GM21825 (cell line): ENCODE measurements at regions not wholly inside any gene's neighbourhood (a gene's known extent, or its start where the extent isn't known, plus 50 kb on each side); places are given as distances from the start of the nearest gene placed in this dataset.

Experiments
- ATAC-seq: cut with Tn5 transposase; IDR thresholded peaks from one replicate; pipeline ENCODE4 v1.9.1; 2021; ENCODE audit warnings: mild to moderate bottlenecking, moderate library complexity; ENCODE audit not compliant: unreplicated experiment

DNA sequence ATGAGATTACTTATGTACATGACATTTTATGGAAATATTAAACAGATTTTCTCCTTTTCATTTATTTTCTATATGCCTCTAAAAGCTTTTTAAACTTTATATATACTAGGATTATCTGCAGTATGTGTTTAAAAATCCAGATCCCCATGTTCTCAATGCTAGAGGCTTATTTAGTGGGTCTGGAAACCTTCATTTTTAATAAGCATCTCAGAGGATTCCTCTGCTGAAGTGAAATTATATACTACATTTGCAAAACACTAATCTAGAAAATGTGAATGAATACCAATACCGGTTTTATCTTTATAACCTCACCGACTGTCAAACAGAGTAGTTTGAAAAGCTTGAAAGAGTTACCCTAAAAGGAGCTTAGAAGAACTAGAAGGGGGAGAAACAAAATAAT lies 863.8 kb upstream of the ZWINT start:
- ATAC-seq, result no peak

DNA sequence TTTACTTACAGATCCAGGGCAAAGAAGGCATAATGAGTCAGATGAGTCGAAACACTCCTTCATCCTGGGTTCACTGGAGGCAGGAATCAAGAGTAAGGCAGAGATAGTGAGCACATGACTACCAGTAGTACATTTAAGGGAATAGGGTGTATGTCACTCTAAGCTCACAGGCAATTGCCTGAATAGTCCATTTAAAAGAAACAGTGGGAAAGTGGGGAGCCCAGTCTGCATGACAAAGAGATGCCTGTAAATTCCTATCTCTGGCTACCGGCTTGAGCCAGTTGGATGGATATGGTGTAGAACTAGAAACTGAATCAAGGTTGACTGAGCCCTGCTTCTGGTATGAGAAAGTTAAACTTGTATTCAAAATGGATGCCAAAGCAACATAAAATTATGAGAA lies 861.5 kb upstream of the ZWINT start:
- ATAC-seq, result no peak

DNA sequence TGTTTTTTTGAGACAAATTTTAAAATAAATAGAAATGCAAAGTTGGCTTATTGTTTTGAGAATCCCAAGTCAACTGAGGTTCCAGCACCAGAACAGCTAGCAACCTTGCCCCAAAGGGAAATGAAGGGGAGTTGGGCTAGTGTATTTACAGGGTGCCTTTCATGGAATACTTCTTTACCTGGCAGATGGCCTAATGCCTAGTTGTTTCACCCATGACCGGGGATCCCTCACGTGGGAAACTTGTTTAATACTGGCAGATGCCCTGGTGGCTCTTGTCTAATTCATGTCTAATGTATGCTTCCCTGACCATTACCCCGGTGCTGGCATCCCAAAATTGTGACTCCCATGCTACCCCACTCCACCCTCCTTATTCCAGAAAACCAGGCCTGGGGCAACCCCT lies 861.1 kb upstream of the ZWINT start:
- no peak for ATAC-seq

DNA sequence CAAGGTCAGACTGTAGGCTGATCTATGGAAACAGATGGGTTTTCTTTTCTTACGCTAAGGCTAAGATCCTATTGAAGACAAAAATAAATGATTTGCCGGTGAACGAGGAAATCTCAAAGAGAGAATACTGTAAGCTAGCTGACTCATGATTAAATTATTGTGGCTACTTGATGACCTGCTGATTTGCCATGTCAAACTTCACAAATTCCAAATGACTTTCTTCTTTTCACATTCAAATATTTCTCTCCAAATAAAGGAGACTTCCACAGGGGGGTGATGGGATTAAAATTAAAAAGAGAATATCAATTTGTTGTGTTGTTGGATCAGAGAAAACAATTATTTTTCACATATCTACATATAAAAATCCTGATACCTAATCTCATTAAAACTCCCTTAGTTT lies 860.6 kb upstream of the ZWINT start:
- ATAC-seq, result no peak

DNA sequence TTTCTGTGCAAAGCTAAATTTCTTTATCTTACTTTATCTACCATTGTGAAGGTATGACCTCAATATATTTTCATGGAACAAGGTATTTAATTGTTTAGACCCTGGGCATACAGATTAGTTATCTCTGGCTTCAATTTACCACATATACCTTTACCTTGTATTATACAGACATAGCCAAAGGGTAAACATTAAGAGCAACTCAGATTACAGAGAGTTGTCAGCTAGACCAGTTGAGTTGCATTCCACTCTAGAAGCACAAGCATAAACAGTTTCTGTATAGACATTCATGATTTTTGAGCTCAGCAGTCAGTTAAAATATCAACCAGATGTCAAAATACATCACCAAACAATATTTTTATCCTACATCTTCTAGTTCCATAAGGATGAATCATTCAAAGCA lies 857.3 kb upstream of the ZWINT start:
- ATAC-seq, result no peak

DNA sequence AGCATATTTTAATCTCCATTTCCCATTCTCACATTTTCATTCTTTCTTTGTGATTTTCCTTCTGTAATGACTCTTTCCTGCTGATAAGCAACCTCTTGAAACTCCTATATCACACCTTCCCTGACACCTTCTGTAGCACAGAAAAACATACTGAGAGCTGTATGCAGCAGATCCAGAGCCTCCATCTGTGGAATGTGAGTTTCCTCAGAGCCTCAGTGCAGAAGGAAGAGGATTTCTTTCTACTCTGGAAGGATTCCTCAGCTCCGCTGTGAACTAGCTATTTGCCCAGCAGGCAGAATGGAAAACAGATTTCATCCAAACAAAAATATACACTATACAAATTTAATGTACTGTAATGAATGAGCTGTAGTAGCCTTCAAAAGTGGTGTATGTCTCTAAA lies 841.3 kb upstream of the ZWINT start:
- no peak for ATAC-seq

DNA sequence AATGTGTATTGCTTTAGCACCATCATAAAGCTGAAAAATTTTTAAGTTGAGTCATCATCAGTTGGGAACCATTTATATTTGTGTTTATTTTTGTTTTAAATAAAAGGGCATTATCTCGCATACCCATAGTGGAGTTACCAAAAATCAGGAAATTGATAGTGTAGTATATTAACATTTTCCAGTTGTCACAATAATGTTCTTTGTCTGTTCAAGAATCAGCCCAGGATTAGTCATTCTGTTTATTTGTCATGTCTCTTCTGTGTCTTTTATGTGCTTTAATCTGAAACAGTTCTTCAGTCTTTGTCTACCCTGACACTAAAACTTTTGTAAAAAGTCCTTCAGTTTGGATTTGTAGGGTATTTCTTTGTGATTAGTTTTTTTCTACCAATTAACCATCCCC lies 827.8 kb upstream of the ZWINT start:
- ATAC-seq, result no peak

DNA sequence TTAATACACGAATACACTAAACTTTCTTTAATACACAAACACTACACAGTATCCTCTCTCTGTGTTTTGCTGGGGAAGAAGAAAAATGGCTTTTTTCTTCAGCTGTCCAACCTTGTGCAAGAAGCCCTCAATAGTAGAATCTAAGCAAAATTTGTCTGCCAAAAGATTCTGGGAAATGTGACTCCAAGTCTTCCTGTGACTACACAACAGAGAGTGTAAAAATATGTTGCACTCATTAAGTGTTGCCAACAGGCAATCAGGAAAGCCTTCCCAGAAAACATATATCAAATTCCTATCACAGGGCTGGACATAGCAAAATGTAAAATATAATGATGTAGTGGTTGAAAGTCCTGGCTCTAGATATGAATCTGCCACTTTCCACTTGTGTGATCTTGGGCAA lies 825.1 kb upstream of the ZWINT start:
- no peak for ATAC-seq

DNA sequence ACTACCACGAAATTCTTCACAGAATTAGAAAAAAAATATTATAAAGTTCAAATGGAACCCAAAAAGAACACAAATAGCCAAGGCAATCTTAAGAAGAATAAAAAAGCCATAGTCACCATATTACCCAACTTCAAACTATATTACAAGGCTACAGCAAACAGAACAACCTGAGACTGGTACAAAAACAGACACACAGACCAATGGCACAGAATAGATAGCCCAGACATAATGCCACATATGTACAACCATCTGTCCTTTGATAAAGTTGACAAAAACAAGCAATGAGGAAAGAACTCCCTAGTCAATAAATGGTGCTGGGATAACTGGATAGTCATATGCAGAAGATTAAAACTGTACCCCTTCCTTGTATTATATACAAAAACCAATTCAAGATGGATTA lies 808.5 kb upstream of the ZWINT start:
- ATAC-seq, result no peak

DNA sequence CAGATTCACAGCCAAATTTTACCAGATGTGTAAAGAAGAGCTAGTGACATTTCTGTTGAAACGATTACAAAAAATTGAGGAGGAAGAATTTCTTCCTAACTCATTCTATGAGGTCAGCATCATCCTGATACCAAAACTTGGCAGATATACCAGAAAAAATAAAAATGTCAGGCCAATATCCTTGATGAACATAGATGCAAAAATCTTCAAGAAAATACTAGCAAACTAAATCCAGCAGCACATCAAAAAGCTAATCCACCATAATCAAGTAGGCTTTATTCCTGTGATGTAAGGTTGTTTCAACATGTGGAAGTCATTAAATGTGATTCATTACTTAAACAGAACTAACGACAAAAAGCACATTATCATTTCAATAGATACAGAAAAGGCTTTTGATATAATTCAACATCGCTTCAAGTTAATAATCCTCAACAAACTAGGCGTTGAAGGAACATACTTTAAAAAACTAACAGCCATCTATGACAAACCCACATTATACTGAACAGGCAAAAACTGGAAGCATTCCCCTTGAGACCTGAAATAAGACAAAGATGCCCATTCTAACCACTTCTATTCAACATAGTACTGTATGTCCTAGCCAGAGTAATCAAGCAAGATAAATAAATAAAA lies 807.7 kb upstream of the ZWINT start:
- ATAC-seq, result no peak

DNA sequence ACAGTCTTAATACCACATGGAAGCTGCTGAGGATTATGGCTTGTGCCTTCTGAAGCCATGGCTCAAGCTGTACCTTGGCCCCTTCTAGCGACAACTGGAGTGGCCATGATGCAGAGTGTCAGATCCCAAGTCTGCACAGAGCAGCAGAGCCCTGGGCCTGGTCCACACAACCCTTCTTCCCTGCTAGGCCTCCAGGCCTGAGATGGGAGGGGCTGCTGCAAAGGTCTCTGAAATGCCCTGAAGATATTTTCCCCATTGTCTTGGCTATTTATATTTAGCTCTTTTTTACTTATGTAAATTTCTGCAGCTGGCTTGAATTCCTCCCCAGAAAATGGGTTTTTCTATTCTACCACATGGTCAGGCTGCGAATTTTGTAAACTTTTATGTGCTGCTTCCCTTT lies 804.6 kb upstream of the ZWINT start:
- ATAC-seq, result no peak

DNA sequence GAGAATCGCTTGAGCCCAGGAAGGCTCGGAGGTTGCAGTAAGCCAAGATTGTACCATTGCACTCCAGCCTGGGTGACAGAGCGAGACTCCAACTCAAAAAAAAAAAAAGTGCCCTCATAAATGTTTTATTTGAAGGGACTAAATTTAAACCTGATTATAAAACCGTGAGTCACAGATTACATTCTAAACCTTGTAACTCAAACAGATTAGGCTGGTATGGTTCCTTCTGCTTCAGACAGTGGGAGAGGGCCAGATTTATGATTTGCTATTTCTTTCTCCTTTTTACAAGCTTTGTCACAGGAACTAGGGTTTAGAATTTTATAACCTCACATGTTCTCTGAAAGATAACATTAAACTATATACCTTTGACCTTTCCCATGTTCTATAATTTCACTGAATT lies 801.2 kb upstream of the ZWINT start:
- ATAC-seq, result no peak

DNA sequence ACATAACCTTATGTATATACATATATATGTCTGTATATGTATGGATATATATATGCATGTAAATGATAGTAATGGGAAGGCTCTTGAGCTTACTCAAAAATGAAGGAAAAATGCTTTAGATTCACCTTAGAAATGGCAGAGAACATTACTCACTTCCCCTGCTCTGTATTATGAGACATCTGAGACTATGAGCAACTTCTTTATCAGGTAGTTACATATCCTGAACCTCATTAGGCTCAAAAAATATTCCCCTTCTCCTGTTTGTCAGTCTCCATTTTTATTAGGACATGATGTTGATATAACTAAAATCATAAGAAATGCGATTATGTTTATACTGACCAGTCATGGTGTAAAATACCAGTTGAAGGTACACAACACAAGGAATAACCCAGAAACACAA lies 800.1 kb upstream of the ZWINT start:
- no peak for ATAC-seq

DNA sequence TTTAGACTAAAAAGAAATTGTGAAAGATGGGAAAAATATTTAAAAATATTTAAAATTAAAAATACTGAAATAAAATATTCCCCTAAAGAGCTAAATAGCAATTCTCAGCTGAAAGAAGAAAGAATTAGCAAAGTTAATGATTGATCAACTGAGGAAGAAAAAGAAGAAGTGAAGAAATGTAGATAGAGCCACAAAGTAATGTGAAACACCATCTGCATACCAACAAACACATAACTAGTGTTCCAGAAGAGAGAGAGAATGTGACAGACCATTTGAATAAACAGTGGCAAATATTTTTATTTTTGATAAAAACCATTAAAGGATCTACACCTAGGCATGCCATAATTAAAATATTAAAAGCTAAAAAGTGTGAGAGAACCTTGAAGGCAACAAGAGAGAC lies 784.5 kb upstream of the ZWINT start:
- peak; percentile 91 for ATAC-seq

DNA sequence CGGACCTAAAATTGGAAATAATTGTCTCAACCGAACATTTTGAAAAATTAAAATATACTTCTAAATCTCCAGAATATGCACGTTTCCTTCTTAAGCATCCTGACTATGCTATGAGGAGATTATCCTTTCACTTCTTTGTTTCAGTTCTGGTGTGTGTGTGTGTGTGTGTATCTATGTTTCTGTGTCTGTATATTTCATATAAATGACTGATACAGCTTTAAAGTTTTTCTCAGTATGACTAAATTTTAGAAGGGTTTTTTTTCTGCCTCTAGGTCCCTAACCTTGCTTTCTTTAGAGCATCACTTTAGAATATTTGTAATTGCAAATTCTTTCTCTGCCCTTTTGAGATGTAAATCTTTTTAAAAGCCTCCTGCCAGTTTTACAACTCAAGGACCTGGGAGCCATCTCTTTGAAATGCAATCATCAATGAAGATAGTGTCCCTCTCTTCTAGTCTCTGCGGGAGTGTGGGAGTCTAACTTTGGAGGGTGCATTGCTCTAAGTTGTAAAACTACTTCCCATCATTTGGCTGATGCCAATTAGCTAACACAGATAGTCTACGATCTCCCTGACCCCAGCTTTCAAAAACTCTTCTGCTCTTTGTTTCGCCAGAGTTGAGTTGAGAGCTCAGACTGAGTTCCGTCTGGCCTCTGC lies 782.0 kb upstream of the ZWINT start:
- no peak for ATAC-seq

DNA sequence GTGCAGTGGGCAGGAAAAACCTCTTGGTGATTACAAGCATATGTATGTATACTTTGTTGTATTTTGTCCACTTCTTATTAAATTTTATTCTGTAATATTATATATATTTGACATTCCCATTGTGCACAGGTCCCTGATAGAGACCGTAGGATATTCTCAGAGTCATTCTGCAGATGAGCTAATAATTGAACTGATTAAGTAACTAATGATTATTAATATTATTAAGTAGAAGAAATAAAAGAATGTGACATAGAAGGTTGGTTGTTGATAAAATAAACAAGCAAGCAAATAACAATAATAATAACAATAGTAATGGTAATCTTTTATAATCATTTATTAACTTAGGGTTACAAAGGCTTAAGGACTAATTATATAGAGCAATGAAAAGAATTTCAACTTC lies 780.6 kb upstream of the ZWINT start:
- ATAC-seq, result no peak

DNA sequence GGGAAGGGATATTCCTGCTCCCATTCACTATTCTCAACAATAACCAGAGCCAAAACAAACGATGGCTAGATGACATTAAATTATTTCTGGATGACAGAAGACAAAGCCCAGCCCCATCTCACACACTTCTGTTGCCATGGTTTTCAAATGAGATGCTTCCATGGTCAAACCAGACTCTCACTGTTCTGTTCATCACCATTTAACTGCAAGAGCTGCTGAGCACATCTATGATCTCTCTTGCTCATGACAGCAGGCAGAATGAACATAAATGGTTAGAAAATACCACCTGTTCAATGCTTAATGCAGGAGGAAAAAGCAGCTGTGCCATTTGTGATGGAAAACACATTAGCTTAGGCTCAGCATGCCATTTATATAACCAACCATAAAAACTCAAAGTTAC lies 758.6 kb upstream of the ZWINT start:
- ATAC-seq, result no peak

DNA sequence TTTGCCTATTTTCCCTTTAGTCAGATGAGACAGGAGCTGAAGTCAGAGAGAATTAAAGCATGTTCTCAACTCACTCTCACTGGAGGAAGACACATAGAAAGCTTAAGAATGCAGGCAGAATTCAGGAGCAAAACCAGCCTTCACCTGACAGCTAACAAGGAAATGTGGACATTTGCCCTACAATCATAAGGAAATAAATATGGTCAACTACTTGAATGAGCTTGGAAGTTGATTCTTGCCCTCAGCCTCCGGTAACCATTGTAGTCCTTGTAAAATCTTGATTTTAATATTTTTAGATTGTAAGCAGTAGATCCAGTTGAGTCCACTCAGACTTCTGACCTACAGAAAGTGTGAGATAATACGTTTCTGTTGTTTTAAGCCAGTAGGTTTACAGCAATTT lies 752.5 kb upstream of the ZWINT start:
- no peak for ATAC-seq

DNA sequence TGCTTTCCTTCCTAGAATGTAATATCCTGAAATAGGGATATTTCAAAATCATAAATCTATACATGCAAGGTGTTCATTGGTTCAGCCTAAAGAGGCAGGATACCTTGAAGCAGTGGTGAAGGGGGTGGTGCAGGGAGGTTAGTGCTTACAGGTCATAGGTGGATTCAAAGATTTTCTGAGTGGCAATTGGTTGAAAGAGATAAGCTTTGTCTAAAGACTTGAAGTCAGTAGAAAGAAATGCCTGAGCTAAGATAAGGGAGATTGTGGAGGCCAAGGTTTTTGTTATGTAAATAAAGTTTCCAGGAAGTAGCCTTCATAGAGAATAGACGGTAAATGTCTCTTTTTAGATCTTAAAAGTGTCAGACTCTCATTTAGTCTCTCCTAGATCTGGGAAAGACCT lies 741.2 kb upstream of the ZWINT start:
- no peak for ATAC-seq

DNA sequence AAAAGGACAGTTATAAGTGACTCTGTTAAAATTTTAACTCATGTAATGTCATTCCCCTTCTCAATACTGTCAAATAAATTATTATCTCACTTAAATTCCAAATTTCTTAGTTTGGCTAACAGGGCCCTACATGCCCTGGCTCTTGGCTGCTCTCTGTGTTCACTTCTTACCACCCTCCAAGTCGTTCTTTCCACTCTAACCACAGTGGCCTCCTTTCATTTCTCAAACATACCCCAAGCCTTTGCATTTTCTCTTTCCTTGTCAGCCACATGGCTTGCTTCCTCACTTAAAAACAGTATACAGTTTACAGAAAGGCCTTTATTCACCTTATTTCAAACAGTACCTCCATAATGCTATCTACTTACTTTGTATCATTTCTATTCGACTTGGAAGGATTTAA lies 737.1 kb upstream of the ZWINT start:
- no peak for ATAC-seq

DNA sequence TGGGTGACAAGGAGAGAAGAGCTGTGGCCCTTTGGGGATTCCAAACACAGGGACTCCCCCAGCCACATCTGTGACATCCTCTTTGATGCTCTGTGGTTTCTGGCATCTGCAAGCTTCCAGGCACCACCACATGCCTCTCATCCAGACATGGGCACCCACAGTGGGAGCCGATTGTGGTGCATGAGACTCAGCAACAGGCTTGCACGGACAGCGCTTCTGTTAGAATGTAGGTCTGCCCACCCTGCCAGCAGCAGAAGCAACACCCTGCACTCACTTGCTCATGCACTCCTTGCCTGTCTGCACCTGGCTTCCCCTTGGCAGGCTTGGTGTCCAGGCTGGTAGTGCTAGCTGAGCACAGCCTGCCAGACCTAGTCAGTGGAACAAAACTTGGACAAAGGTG lies 735.0 kb upstream of the ZWINT start:
- no peak for ATAC-seq

DNA sequence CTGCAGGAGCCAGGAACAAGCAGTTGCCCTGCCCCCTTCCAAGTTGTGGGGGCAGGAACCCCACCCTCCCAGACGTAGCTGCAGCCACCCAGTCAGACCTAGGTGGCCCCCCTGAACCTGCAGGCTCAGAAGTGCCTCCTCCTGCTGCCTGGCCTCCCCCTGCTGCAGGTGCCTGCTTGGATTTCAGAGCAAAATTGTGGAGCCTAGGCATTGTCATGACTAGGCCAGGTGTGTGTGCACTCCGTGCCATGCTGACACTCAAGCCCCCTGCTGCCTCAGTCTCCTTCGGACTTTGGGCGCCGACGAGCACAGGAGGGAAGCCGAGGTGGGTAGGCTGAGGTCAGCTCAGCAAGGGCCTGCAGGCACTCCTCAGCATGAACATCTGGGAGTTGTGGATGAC lies 733.9 kb upstream of the ZWINT start:
- no peak for ATAC-seq

DNA sequence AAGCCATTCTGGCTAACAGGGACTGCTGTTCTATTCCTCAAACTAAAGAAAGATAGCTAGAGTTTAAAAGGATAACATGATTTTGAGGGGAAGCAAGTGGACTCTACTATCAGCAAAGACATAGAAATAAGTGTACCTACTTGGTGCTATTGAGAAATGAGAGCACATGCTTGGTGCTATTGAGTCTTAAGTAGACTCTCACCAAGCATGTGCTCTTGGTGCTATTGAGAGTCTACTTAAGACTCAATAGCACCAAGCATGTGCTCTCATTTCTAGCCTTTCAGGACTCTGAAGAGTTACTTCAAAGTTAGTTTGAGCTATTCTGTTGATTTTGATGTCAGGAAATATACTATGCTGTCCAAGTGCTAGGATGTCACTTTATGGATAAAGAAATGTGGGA lies 733.0 kb upstream of the ZWINT start:
- no peak for ATAC-seq
